Lower leg skin (tissue), 3 donors: ENCODE measurements at regions not wholly inside any gene's neighbourhood (a gene's known extent, or its start where the extent isn't known, plus 50 kb on each side); places are given as distances from the start of the nearest gene placed in this dataset.

Experiments used
- CTCF ChIP-seq, 3 donors: fragments of 450-650 bp; IDR thresholded peaks; one replicate each; pipeline ENCODE4 v1.5.1; 2016; ENCODE audit warnings: antibody characterized with exemption in 3 of 3, mild to moderate bottlenecking in 3 of 3, moderate library complexity in 2 of 3
- POLR2A ChIP-seq, 2 donors: fragments of 450-650 bp; IDR thresholded peaks; one replicate each; pipeline ENCODE4 v1.6.1; 2016 to 2017; ENCODE audit warnings: antibody characterized with exemption in 2 of 2, mild to moderate bottlenecking in 1 of 2, moderate library complexity in 1 of 2

GRCh38 chr13:111978546-111978945 lies 88.4 kb upstream of the SOX1 start:
- TF ChIP-seq POLR2A (IDR thresholded peaks at IDR 0.05) (no peak), CTCF (IDR thresholded peaks at IDR 0.05) (no peak)
